ENCODE measurements at regions not wholly inside any gene's neighbourhood (a gene's known extent, or its start where the extent isn't known, plus 50 kb on each side); places are given as distances from the start of the nearest gene placed in this dataset.

DNA sequence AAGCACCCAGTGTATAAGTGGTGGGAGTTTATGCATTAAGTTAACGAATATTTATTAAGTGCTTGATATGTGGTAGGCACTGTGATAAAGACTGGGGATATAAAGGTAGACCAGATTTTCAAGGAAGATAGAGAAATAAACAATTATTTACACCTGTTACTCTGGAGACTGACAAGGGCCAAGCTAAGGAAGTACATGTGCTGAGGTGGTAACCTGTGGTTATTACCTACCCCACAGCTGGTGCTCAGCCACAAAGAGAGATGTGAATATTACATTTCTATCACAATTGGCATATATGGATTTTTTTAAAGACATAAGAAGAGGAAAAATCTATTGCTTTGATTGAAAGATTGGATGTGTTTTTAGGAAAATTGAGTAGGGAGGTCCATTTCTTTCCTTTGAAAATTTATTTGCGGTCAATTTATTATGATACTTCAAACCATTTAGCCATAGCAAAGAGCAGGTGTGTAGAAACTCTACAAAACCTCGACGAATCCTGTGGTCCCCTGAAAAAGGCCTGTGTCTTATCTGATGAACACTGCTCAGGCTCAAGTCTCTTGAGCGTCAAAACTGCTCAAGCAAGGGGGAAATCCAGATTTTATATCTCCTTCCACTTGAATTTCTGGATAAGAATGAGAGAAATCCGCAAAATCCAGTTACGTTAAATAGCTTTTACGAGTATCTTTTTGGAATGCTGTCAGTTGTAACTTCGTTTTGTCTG is 217.7 kb upstream of the HAND2 start:
- TF ChIP-seq EZH2phosphoT487 (IDR thresholded peaks at IDR 0.05; ENCODE audit: insufficient read depth, low read depth): no peak
- TF ChIP-seq EZH2 (IDR thresholded peaks at IDR 0.05; ENCODE audit: insufficient read depth, poor library complexity, severe bottlenecking): no peak

All from GM23248 (cell line).